ENCODE measurements at regions not wholly inside any gene's neighbourhood (a gene's known extent, or its start where the extent isn't known, plus 50 kb on each side); places are given as distances from the start of the nearest gene placed in this dataset.

GRCh38 chr6:139448051-139448649 lies 73.7 kb upstream of the CITED2 start:
- TF ChIP-seq EZH2 (IDR thresholded peaks at IDR 0.05; ENCODE audit: insufficient read depth, poor library complexity, severe bottlenecking): no peak
- no peak for TF ChIP-seq EZH2phosphoT487 (IDR thresholded peaks at IDR 0.05; ENCODE audit: insufficient read depth, low read depth)

Measured in GM23248 (cell line).